T follicular helper cell (primary cell): ENCODE measurements at regions not wholly inside any gene's neighbourhood (a gene's known extent, or its start where the extent isn't known, plus 50 kb on each side); places are given as distances from the start of the nearest gene placed in this dataset.
"Not testable (repeated sequence)": the region's sequence is repeated elsewhere in the genome, so short reads cannot be mapped to it uniquely, and the experiment has no call there.

Experiments used
- DNase-seq: peaks from one replicate; pipeline ENCODE4 v3.0.0-alpha.2; 2020; ENCODE audit warnings: low read depth

DNA sequence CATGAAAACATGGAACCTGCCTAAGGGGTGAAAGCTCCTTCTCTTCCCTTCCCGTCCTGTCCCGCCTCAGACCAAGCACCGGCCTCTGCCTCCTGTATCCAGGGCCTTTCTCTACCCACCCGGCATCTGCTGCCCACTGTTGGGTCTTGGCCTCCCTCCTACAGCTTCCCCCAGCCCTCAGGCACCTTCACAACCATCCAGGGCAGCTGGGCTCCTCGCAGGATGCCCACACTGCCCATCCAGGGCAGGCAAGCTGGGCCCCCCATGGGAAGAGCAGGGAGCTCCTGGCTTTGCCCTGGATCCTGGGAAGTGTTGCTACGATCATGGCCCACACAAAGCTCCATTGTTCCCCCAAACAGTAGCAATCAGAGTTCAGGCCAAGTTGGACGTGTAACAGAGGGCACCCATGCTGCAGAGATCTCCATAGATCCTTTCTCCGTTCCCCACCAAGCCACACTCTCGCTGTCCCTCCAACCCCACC is 206.6 kb downstream of the NDUFA10 start:
- DNase-seq: no peak

GRCh38 chr2:239818086-239818485 is 207.1 kb downstream of the NDUFA10 start:
- no peak for DNase-seq

DNA sequence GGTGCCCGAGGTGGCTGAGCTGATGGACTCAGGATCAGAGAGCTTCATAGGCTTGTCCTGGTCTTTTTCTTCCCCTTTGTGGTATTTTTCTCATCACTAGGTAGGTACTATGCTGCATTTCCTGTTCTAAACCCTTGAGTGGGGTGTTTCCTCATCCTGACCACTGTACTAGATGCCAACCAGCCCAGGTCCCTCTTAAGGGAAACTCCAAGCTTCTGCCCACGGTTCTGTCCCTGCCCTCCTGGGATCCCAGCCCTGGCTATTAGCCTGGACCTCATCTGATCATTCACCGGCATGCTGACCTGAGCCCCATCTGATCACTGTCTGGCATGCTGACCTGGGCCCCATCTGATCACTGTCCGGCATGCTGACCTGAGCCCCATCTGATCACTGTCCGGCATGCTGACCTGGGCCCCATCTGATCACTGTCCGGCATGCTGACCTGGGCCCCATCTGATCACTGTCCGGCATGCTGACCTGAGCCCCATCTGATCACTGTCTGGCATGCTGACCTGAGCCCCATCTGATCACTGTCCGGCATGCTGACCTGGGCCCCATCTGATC is 207.6 kb downstream of the NDUFA10 start:
- not testable (repeated sequence) for DNase-seq

DNA sequence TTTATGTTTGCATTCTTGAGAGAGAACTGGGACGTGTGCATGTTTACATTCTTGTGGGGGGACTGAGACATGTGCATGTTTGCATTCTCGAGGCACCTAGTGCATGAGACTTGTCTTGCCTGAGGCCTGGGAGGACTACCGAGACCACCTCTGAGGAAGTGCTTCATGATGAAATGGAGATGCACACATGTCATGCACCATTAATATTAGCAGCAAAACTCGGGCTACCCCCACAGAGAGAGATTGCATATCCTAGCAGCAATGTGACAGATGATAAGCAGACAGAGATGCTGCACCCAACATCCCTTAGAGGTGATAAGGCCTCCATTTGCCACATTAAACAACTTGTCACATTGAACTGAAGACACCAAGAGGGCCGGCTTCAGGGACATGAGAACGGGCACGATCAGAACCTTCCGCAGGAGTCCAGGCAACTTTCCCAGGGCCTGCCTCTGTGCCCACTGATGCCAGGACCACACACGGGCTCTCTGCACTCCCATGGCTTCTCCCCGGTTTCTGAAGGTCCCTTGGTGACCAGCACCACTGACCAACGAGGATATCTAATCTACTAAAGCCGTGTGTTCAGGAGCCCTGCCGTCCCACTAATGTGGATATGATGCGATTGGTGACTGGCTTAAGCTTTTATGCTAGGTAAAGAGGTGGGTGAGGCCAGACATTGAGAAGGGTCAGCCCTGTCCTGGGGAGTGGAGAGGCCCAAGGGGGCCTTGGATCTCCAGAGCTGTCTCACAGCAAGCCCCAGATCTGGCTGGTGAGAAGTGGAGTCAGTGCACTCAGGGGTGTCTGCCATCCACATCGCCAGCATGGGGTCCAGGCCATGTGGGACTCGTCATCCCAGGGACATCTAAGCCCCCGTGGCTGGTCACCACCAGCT is 208.3 kb downstream of the NDUFA10 start:
- no peak for DNase-seq

DNA sequence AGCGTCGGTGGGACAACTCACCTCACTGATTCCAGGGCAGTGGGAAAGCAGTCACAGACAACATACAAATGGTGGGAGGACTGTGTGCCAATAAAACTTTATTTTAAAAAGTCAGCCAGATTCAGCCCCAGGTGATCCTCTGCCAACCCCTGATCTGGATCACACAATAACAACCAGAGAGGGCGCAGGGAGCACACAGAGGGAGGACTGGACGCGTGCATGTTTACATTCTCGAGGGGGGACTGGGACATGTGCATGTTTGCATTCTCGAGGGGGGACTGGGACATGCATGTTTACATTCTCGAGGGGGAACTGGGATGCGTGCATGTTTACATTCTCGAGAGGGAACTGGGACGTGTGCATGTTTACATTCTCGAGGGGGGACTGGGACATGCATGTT is 209.5 kb downstream of the NDUFA10 start:
- no peak for DNase-seq

DNA sequence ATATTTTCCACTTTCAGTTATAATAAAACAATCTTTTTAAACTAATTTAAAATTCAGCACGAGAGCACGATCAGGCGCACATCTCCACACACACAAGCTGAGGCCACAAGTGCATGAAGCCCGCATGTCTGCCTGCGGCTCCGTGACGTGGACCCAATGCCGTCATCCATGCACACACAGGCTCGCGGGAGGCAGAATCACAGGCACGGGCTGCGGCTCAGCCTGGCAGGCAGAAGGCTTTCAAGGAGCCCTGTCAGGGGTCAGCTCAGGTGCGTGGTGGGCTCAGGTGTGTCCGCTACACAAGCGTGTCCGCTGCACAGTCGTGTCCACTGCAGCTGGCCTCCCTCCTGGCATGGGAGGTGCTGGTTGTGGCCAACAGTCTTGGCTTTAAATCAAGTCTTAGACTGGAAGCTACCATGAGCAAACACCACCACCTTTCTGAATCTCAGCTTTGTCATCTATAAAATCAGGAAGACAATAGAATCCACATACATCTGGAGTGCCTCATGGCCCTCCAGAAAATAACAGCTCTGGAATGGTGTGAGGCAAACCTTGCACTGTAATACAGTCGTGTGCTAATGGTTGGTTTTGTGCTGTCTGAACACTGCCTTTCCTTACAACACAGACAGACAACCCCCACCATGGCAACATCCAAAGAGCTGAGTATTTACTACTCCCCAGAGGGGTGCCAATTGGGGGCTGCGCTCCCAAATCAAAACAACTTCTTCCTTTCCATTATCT is 210.1 kb downstream of the NDUFA10 start:
- no peak for DNase-seq

DNA sequence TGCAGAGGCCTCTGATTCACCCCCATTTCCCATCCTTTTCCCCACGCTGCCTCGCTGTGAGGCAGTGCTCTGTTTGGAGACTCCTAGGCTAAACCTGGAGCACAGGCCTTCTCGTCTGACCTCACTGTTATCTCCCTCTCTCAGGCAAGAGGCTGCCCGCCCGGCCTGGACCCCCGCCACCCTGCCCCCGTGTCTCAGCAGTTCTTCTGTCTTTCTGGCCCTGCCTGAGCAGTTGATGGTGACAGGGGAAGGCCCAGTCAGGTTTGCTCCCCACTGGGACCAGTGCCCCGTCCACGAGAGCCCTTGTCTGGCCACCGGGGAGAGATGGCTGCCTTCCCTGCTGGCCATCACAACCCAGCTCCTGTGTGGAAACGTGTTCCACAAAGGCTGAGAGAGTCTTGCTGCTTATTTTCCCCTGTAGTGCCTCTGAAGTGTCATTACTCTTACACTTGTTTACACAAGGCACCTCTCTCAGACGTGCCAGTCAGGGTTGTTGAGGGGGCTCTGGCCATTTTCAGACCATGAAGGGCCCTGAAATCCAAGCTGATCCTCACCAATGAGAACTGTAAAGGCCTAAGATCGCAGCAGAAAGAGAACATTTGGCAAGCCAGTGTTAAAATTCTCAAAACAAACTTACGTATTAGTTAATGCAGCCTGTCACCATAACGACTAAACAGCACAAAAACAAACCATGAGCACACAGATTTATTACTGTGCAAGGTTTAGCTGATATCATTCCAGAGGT is 210.9 kb downstream of the NDUFA10 start:
- DNase-seq: no peak

GRCh38 chr2:239813261-239814115 is 211.7 kb downstream of the NDUFA10 start:
- no peak for DNase-seq

DNA sequence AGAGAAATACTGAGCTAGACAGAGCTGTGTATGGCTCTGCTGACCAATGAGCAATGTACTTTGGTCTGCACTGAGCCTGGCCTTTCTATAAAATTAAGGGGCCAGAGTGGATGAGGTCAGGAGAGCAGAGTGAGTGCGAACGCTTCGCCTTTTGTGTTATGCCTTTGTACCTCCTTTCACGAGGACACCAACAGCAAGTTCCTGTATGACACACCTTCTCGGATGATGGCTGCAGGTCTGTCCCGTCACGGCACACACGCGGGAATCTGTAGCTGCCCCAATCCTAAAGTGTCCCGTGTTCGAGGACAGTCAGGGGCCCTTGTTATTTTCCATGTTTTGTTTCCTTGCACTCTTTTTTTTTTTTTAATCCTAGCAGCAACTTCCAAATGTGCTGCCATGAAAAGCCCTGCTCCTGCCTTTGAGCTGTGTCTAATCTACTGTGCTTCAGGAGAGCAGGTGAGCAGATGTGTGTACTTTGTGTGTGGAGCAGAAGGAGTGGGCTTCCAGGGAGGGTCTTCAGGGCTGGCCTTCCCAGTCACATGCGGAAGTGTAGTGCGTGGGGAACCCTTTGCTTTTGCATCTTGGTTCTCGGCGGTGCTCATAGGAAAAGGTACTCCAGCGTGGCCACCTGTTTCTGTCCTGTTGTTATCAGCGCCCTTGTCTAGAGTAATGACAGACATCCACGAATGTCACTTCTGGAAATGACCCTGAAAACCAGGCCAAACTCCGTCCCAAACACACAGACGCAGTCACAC is 213.2 kb downstream of the NDUFA10 start:
- DNase-seq: no peak

- DNase-seq: no peak
Observed at GRCh38 chr2:239811111-239811781, 213.9 kb downstream of the NDUFA10 start.

- DNase-seq: no peak
Observed at GRCh38 chr2:239809391-239809790, 215.8 kb downstream of the NDUFA10 start.

GRCh38 chr2:239807568-239807967 is 217.6 kb downstream of the NDUFA10 start:
- DNase-seq: no peak

GRCh38 chr2:239806758-239807434 is 218.2 kb downstream of the NDUFA10 start:
- no peak for DNase-seq

DNA sequence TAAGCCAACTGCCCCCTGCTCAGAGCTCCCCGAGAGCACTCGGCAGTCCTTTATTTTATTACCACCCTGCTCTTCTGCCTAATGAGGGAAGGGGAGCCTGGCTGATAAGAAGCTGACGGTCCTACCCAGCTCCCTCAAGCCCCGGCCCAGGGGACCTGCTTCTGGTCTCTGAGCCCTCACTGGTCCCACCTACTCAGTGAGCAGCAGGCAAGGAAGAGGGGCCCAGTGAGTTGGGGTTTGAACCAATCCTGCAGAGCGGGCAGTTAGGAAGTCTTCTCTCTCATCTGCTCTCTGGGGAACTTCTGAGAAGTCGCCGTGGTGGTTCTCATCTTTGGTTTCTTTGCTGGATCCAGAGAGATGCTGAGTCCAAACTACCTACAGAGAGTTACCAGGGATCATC is 218.9 kb downstream of the NDUFA10 start:
- DNase-seq: no peak

DNA sequence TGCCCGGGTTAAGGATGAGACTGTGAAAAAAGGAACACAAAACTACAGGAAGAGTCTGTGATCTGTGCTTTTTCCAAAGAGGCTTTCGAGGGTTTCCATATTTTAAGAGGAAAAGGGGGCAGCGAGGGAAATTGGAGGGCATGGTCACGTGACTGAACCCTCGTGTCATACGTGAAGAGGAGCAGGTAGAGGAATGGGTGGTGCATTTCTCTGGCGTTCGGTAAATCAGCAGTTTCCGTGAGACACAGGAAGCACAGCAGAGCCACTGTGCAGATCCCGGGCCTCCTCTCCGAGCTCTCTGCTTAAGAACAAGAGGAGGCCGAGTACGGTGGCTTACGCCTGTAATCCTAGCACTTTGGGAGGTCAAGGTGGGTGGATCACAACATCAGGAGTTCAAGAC is 219.7 kb downstream of the NDUFA10 start:
- DNase-seq: no peak

DNA sequence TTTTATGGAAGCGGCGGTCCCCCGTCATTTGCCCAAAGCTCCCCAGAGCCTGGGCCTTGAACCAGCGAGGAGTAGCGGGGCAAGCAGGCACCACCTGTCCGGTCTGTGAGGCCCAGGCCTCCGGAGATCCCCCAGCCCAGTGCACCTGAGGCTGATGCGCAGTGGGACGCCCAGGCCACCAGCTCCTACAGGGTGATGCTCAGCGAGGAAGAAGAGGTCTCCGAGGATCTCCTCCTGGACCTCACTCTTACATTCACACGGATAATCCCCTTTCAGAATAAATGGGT is 220.2 kb downstream of the NDUFA10 start:
- no peak for DNase-seq

DNA sequence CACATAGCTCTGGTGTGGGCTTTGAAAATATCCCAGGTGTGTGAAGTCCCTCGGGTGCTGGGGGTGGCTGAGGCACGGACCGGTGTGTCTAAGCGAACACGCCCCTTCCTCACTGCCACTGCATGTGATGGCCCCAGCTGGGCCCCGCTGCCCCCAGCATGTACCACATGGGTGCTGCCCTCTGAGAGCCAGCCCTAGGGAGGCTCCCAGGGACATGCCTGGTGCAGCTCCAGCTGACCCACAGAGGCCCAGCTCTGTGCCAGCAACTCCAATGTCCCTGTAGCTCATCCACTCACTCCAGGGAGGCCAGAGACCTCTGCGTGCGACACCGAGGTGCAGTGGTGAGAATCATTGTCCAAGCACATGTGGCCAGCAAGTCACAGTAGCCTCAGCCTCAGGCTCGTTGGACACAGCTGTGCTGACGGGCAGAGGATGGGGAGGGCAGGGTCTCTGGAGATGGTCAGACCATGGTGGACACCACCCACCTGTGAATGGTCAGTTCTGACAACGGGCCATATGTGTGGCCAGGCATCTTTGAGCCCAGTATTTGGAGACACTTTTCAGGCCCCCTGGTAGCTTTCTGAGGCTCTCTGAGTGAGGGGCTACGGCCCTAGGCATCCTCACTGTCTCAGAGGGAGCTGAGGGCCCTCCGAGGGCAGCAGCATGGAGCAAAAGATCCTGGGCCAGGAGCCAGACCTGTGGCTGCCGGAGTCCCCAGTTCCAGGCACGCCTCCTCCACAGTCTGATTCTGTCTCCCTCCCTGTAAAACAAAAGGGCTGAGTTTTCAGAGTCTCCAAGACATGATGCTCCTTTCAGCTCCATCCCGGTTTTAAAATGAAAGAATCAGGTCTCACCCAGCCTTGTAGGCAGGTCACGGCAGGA is 220.7 kb downstream of the NDUFA10 start:
- no peak for DNase-seq

- no peak for DNase-seq
Observed at GRCh38 chr2:239803766-239804115, 221.4 kb downstream of the NDUFA10 start.
